ENCODE measurements at regions not wholly inside any gene's neighbourhood (a gene's known extent, or its start where the extent isn't known, plus 50 kb on each side); places are given as distances from the start of the nearest gene placed in this dataset.
A peak's percentile ranks its signal among the peaks of the same experiment; 100 is the strongest.

- DNase-seq (ENCODE audit: low spot score): no peak
These were observed 207.2 kb upstream of the NAALADL2 start for GRCh38 chr3:174651951-174652350.

GRCh38 chr3:174659511-174659910 is 199.6 kb upstream of the NAALADL2 start:
- DNase-seq (ENCODE audit: low spot score): no peak

GRCh38 chr3:174662653-174663052 is 196.5 kb upstream of the NAALADL2 start:
- no peak for DNase-seq (ENCODE audit: low spot score)

GRCh38 chr3:174667386-174667785 is 191.7 kb upstream of the NAALADL2 start:
- no peak for DNase-seq (ENCODE audit: low spot score)

GRCh38 chr3:174675406-174675805 is 183.7 kb upstream of the NAALADL2 start:
- DNase-seq (ENCODE audit: low spot score): no peak

GRCh38 chr3:174681784-174682183 is 177.3 kb upstream of the NAALADL2 start:
- DNase-seq (ENCODE audit: low spot score): no peak

GRCh38 chr3:174685796-174686195 is 173.3 kb upstream of the NAALADL2 start:
- DNase-seq (ENCODE audit: low spot score): no peak

- no peak for DNase-seq (ENCODE audit: low spot score)
These were observed 161.8 kb upstream of the NAALADL2 start for GRCh38 chr3:174697310-174697709.

- no peak for DNase-seq (ENCODE audit: low spot score)
These were observed 158.4 kb upstream of the NAALADL2 start for GRCh38 chr3:174700736-174701135.

GRCh38 chr3:174710612-174711011 is 148.5 kb upstream of the NAALADL2 start:
- peak; percentile 8 for DNase-seq (ENCODE audit: low spot score)

- no peak for DNase-seq (ENCODE audit: low spot score)
These were observed 143.7 kb upstream of the NAALADL2 start for GRCh38 chr3:174715386-174715785.

- no peak for DNase-seq (ENCODE audit: low spot score)
These were observed 142.1 kb upstream of the NAALADL2 start for GRCh38 chr3:174716956-174717505.

GRCh38 chr3:174720717-174721116 is 138.4 kb upstream of the NAALADL2 start:
- DNase-seq (ENCODE audit: low spot score): no peak

GRCh38 chr3:174725303-174725702 is 133.8 kb upstream of the NAALADL2 start:
- DNase-seq (ENCODE audit: low spot score): no peak

GRCh38 chr3:174737966-174738365 is 121.2 kb upstream of the NAALADL2 start:
- no peak for DNase-seq (ENCODE audit: low spot score)

GRCh38 chr3:174749143-174749542 is 110.0 kb upstream of the NAALADL2 start:
- no peak for DNase-seq (ENCODE audit: low spot score)

- DNase-seq (ENCODE audit: low spot score): no peak
These were observed 103.0 kb upstream of the NAALADL2 start for GRCh38 chr3:174755833-174756829.

- no peak for DNase-seq (ENCODE audit: low spot score)
These were observed 100.2 kb upstream of the NAALADL2 start for GRCh38 chr3:174758943-174759342.

GRCh38 chr3:174767406-174767805 is 91.7 kb upstream of the NAALADL2 start:
- DNase-seq (ENCODE audit: low spot score): no peak

- no peak for DNase-seq (ENCODE audit: low spot score)
These were observed 91.2 kb upstream of the NAALADL2 start for GRCh38 chr3:174767853-174768382.

GRCh38 chr3:174769171-174769570 is 90.0 kb upstream of the NAALADL2 start:
- DNase-seq (ENCODE audit: low spot score): no peak

GRCh38 chr3:174775603-174776002 is 83.5 kb upstream of the NAALADL2 start:
- peak; percentile 63 for DNase-seq (ENCODE audit: low spot score)

GRCh38 chr3:174776123-174776522 is 83.0 kb upstream of the NAALADL2 start:
- DNase-seq (ENCODE audit: low spot score): peak; percentile 82
